Chondrocyte (in vitro differentiated cells): ENCODE measurements at regions not wholly inside any gene's neighbourhood (a gene's known extent, or its start where the extent isn't known, plus 50 kb on each side); places are given as distances from the start of the nearest gene placed in this dataset.

Experiments used
- DNase-seq: peaks from one replicate; pipeline ENCODE4 v3.0.0; 2021; ENCODE audit warnings: mixed read lengths, low spot score
- H3K27ac Mint-ChIP-seq: one replicate; pipeline ENCODE4 v1.8.0; 2021; ENCODE audit warnings: mild to moderate bottlenecking, moderate library complexity, mixed read lengths; ENCODE audit not compliant: unreplicated experiment
- H3K27me3 Mint-ChIP-seq: 2 replicates; pipeline ENCODE4 v1.8.0; 2021; ENCODE audit warnings: low read depth, mixed read lengths
- H3K36me3 Mint-ChIP-seq: 2 replicates; pipeline ENCODE4 v1.8.0; 2021; ENCODE audit warnings: low read depth, mixed read lengths
- H3K4me1 Mint-ChIP-seq: 2 replicates; pipeline ENCODE4 v1.8.0; 2021; ENCODE audit warnings: low read depth, mild to moderate bottlenecking, mixed read lengths
- H3K4me3 Mint-ChIP-seq: one replicate; pipeline ENCODE4 v1.8.0; 2021; ENCODE audit warnings: mild to moderate bottlenecking, moderate library complexity, mixed read lengths; ENCODE audit not compliant: unreplicated experiment
- H3K9me3 Mint-ChIP-seq: 2 replicates; pipeline ENCODE4 v1.8.0; 2021; ENCODE audit warnings: low read depth, mixed read lengths
- TF ChIP-seq, protein P1 (sequence below): fragments of 200-600 bp; sonication (generic); IDR thresholded peaks from 2 replicates; pipeline ENCODE4 v1.5.0; 2021; ENCODE audit warnings: antibody characterized with exemption, mild to moderate bottlenecking, moderate library complexity

DNA sequence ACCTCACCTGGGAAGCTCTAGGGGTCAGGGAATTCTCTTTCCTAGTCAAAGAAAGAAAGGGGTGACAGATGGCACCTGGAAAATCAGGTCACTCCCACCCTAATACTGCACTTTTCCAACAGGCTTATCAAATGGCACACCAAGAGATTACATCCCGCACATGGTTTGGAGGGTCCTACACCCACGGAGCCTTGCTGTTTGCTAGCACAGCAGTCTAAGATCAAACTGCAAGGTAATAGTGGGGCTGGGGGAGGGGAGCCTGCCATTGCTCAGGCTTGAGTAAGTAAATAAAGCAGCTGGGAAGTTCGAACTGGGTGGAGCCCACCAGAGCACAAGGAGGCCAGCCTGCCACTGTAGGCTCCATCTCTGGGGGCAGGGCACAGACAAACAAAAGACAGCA is 2830.6 kb upstream of the OR11H1 start:
- H3K4me3 Mint-ChIP-seq: no peak overlapping the region
- H3K4me1 Mint-ChIP-seq: no peaks in the 10 kb centered on the region
- TF ChIP-seq, protein P1, sequence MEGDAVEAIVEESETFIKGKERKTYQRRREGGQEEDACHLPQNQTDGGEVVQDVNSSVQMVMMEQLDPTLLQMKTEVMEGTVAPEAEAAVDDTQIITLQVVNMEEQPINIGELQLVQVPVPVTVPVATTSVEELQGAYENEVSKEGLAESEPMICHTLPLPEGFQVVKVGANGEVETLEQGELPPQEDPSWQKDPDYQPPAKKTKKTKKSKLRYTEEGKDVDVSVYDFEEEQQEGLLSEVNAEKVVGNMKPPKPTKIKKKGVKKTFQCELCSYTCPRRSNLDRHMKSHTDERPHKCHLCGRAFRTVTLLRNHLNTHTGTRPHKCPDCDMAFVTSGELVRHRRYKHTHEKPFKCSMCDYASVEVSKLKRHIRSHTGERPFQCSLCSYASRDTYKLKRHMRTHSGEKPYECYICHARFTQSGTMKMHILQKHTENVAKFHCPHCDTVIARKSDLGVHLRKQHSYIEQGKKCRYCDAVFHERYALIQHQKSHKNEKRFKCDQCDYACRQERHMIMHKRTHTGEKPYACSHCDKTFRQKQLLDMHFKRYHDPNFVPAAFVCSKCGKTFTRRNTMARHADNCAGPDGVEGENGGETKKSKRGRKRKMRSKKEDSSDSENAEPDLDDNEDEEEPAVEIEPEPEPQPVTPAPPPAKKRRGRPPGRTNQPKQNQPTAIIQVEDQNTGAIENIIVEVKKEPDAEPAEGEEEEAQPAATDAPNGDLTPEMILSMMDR: no peak
- H3K9me3 Mint-ChIP-seq: peaks cover 43% of the 10 kb centered on the region
- no peaks in the 10 kb centered on the region for H3K36me3 Mint-ChIP-seq
- DNase-seq: peak; percentile 37
- no peaks in the 10 kb centered on the region for H3K27me3 Mint-ChIP-seq
- no peak overlapping the region for H3K27ac Mint-ChIP-seq
